GM12874 (cell line): ENCODE measurements at regions not wholly inside any gene's neighbourhood (a gene's known extent, or its start where the extent isn't known, plus 50 kb on each side); places are given as distances from the start of the nearest gene placed in this dataset.

Experiments used
- CTCF ChIP-seq: IDR thresholded peaks from 2 replicates; pipeline ENCODE4 v1.5.1; 2011; ENCODE audit warnings: low read depth, mild to moderate bottlenecking, control low read depth, low read length, moderate library complexity; ENCODE audit not compliant: insufficient read depth

GRCh38 chr6:56364827-56365339 is 117.5 kb upstream of the COL21A1 start:
- no peak for TF ChIP-seq CTCF

GRCh38 chr6:56364431-56364826 is 117.0 kb upstream of the COL21A1 start:
- TF ChIP-seq CTCF, result no peak

- TF ChIP-seq CTCF, result no peak
Measured at GRCh38 chr6:56363796-56364430, 116.5 kb upstream of the COL21A1 start.

GRCh38 chr6:56361812-56362211 is 114.4 kb upstream of the COL21A1 start:
- TF ChIP-seq CTCF, result no peak

GRCh38 chr6:56359201-56359899 is 112.0 kb upstream of the COL21A1 start:
- TF ChIP-seq CTCF, result peak; percentile 60

- TF ChIP-seq CTCF, result no peak
Measured at GRCh38 chr6:56357616-56358373, 110.4 kb upstream of the COL21A1 start.

GRCh38 chr6:56356426-56356825 is 109.0 kb upstream of the COL21A1 start:
- TF ChIP-seq CTCF, result no peak
